ENCODE measurements at regions not wholly inside any gene's neighbourhood (a gene's known extent, or its start where the extent isn't known, plus 50 kb on each side); places are given as distances from the start of the nearest gene placed in this dataset.

- no peak overlapping the region for H3K4me3 ChIP-seq
- TF ChIP-seq CTCF (IDR thresholded peaks at IDR 0.05), result no peak
- ATAC-seq (ENCODE audit: insufficient number of reproducible peaks, low FRiP score, low read depth) (no peak), DNase-seq (ENCODE audit: low spot score) (no peak)
- H3K9me3 ChIP-seq, result peaks cover 7% of the 10 kb centered on the region
- no peaks in the 10 kb centered on the region for H3K36me3 ChIP-seq
- no peaks in the 10 kb centered on the region for H3K4me1 ChIP-seq (ENCODE audit: control insufficient read depth in 1 of 2, low read depth in 2 of 2)
- H3K27ac ChIP-seq, result no peak overlapping the region
- H3K27me3 ChIP-seq (replicated peaks; ENCODE audit: insufficient read depth), result no peaks in the 10 kb centered on the region
These were observed 147.8 kb downstream of the TMEM18 start for GRCh38 chr2:529424-529823.

- Histone ChIP-seq H3K27ac (no peak overlapping the region), H3K4me1 (ENCODE audit: control insufficient read depth in 1 of 2, low read depth in 2 of 2) (no peaks in the 10 kb centered on the region), H3K27me3 (replicated peaks; ENCODE audit: insufficient read depth) (no peaks in the 10 kb centered on the region), H3K36me3 (no peaks in the 10 kb centered on the region), H3K4me3 (no peak overlapping the region), H3K9me3 (peaks cover 7% of the 10 kb centered on the region)
- no peak for ATAC-seq (ENCODE audit: insufficient number of reproducible peaks, low FRiP score, low read depth)
- no peak for TF ChIP-seq CTCF (IDR thresholded peaks at IDR 0.05)
- no peak for DNase-seq (ENCODE audit: low spot score)
These were observed 149.6 kb downstream of the TMEM18 start for GRCh38 chr2:527581-527980.

- Histone ChIP-seq H3K4me3 (no peak overlapping the region), H3K9me3 (peaks cover 7% of the 10 kb centered on the region), H3K36me3 (no peaks in the 10 kb centered on the region), H3K4me1 (ENCODE audit: control insufficient read depth in 1 of 2, low read depth in 2 of 2) (no peaks in the 10 kb centered on the region), H3K27me3 (replicated peaks; ENCODE audit: insufficient read depth) (no peaks in the 10 kb centered on the region), H3K27ac (no peak overlapping the region)
- TF ChIP-seq CTCF (IDR thresholded peaks at IDR 0.05), result no peak
- DNase-seq (ENCODE audit: low spot score) (no peak), ATAC-seq (ENCODE audit: insufficient number of reproducible peaks, low FRiP score, low read depth) (no peak)
These were observed 150.3 kb downstream of the TMEM18 start for GRCh38 chr2:526918-527317.

GRCh38 chr2:525611-526010 is 151.6 kb downstream of the TMEM18 start:
- TF ChIP-seq CTCF (IDR thresholded peaks at IDR 0.05), result no peak
- Histone ChIP-seq H3K27ac (no peak overlapping the region), H3K36me3 (no peaks in the 10 kb centered on the region), H3K4me3 (no peak overlapping the region), H3K4me1 (ENCODE audit: control insufficient read depth in 1 of 2, low read depth in 2 of 2) (no peaks in the 10 kb centered on the region), H3K9me3 (peaks cover 3% of the 10 kb centered on the region), H3K27me3 (replicated peaks; ENCODE audit: insufficient read depth) (no peaks in the 10 kb centered on the region)
- ATAC-seq (ENCODE audit: insufficient number of reproducible peaks, low FRiP score, low read depth), result no peak
- DNase-seq (ENCODE audit: low spot score), result no peak

- no peaks in the 10 kb centered on the region for H3K36me3 ChIP-seq
- ATAC-seq (ENCODE audit: insufficient number of reproducible peaks, low FRiP score, low read depth) (no peak), DNase-seq (ENCODE audit: low spot score) (no peak)
- no peak overlapping the region for H3K27ac ChIP-seq
- no peaks in the 10 kb centered on the region for H3K27me3 ChIP-seq (replicated peaks; ENCODE audit: insufficient read depth)
- no peak for TF ChIP-seq CTCF (IDR thresholded peaks at IDR 0.05)
- peaks cover 3% of the 10 kb centered on the region for H3K9me3 ChIP-seq
- H3K4me3 ChIP-seq, result no peak overlapping the region
- H3K4me1 ChIP-seq (ENCODE audit: control insufficient read depth in 1 of 2, low read depth in 2 of 2), result no peaks in the 10 kb centered on the region
These were observed 152.2 kb downstream of the TMEM18 start for GRCh38 chr2:525021-525420.
